ENCODE measurements at regions not wholly inside any gene's neighbourhood (a gene's known extent, or its start where the extent isn't known, plus 50 kb on each side); places are given as distances from the start of the nearest gene placed in this dataset.

Small RNA genes in the stretch of these regions (small RNA-seq; reads per million reads assigned to genes)
- gene RNU6-954P (0 reads per million in 3 donors), gene ZNF114P1 (0 reads per million in 3 donors)

Measured in esophagus muscularis mucosa (tissue), 3 donors.